ENCODE measurements at regions not wholly inside any gene's neighbourhood (a gene's known extent, or its start where the extent isn't known, plus 50 kb on each side); places are given as distances from the start of the nearest gene placed in this dataset.

DNA sequence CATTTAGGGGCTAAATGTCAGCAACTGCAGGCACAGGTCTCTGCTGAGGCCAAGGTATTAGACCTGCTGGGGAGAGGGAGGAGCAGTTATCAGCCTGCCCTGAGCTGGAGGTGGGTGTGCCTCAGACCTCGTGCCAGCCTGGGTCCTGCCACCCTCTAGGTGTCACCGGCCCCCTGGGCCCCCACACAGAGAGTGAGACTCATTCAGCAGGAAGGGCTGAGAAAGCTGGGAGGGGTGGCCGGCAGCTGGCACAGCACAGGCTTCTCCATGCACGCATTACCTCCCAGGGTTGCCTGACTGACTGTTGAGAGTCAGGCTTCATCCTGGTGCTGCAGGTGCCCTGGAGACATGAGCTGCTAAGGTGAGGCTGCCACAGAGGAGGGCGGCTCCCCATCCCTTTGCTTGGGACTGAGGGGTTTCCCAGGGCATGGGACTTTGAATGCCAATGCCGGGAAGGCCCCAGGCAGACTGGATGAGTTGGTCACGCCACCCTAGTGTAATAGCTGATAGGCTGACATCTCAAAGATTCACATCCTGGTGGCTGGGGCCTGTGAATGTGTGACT is 75.3 kb upstream of the C14orf180 start:
- DNase-seq, result no peak

DNA sequence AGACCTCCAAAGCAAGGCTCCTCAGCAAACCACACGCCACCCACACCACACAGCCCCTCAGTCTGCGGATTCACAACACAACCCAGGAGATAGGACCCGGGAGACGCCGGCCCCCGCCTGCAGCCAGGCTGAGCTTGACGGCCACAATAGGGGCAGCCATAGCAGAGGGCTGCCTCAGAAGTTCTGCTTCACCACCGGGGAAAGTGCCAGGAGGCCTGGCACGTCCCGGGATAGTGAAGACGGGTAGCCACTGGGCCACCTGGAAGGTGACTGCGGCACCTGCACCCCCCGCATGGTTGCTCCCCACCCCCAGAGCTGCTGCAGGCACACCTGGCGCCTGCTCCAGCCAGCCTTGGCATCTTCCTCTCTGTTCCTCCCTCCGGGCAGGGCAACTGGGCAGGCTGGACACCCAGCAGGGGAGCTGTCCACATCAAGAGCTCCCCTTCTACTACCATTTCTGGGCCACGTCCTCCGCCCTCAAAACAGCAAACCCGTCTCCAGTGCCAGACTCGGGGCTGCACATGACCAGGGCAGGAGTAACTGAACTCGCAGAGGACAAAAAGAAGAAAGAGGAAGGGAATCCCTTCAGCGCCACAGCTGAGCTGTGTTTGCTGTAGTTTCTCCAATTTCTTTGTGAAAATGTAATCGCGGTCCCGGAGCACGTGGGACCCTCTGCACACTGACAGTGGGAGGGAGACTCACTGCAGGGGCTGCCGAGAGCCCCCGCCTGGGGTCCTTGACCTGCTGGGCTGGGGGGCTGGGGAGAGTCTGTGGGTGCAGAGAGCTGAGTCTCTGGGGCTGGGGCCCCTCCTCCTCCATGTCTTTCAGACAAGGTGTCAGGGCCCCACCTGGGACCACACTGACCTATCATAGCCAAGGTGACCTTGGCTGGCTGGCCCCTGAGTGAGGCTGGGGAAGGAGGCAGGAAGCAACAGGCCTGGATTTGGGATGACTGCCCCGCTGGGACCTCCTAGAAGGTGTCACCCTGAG is 74.2 kb upstream of the C14orf180 start:
- no peak for DNase-seq

DNA sequence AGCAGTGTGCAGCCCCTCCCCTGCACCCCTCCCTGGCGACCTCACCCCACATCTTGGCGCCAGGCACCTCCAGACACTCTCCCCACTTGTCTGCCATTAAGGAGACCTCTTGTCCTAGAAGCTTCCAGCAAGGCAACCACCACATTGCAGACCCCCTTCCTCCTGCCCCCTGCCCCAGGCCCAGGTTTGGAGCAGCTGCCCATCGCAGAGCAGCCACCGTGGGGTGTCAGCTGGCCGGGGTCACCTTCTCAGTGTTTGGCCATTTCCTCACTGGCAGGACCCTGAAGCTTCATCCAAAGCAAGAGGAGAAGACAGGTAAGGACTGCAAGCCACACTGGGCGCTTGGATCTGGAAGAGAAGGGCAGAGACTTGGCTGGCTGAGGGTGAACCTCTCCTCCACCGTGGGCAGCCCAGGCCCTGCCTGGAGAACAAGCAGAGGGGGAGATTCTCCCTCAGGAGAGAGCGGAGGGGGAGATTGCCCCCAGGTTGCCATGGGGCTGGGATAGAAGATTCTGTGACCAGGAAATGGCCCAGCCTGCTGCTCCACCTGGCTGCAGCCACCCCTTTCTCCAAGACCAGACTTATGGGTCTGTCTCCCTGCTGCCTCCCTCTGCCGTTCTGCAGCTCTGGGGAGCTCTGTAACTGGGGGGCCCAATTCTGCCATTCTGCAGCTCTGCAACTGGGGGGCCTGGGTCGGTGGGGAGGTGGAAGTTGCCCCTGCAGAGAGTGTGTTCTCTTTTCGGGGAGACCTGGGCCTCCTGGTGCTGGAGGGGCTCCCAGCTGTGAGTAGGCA is 72.9 kb upstream of the C14orf180 start:
- DNase-seq, result no peak

DNA sequence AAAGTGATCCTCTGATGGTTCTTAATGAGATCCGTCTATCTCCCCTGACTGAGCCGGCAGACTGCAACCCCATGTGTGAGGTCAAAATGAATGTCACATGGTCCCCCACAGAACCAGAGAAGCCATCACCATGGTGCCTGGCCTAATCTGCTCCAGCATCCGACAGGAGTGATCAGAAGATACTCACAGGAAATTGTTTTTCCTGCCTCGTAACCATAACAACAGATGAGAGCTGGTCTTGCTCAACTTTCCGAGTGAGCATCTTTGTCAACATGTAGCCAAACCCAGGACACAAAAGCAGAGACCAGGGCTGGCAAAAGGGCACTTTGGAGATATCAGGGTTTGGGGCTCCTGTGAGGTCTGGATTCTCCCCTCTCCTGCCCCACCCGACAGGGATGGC is 72.1 kb upstream of the C14orf180 start:
- DNase-seq, result no peak

DNA sequence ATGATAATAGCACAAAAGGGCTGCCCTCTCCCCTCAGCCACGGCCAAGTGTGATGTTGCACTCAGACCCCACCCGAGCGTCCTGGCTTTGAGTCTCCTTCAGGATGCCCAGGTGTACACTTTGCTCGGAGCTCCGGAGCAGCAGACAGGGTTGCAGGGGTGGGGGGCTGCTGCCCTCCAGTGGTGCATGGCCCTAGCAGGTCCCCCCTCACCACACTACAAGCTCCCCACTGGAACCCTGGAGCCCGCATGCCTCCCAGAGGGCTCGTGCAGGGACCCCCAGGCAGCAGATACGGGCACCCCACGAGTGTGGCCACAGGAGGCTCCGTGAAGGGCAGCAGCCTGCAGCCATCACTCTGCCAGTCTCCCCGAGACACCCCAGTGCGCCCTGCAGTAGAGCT is 69.9 kb upstream of the C14orf180 start:
- no peak for DNase-seq

DNA sequence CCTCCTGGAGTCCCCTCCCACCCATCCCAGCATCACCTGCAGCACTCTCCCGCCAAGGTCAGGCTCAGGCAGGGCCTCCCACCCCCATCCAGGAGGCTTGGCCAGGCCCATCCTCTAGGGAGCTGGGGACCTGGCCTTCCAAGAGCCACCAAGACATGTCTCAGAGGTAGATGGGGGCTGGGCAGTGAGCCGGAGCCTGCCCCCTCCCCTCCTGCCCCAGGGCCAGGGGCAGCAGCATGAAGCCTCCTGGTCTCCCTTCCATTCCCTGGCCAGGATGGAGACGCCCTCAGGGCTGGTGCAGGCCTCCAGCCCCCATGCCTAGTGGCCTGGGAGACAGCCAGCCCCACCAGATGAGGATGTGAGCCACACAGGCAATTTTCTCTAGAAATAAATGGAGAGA is 69.3 kb upstream of the C14orf180 start:
- DNase-seq, result no peak

DNA sequence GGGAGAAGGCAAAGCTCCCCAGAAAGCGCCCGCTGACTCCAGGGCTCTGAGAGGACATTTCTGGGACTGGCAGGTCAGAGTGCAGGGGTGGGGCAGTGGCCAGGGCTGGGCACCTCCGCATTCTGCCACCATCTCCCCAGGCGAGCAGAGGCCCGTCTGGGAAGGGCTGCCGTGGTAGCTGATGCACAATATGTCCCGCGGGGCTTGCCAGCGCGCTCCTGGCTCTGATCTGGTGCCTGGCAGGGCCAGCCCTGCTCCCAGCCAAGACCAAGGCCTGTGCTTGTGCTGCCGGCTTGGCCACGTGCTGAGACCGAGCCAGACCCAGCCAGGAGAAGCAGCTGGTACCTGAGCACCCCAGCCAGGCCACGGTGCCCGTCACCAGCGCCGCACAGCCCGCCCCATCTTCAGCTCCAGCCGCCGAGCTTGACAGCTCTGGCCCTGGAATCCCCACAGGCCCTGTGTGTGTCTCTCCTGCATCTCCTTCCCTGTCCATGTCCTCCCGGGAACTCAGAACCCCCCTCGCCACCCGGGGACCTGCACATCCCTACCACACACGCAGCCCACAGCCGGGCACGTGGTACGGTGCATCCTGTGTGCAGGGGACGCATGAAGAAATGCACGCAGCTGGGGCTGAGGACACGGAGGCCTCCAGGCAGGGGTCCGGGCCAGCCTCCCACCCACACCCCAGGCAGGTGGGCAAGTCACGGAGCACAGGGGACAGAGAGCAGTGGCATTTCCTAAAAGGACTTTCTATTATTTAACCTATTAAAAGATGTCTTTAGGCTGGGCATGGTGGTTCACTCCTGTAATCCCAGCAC is 68.6 kb upstream of the C14orf180 start:
- DNase-seq, result no peak

DNA sequence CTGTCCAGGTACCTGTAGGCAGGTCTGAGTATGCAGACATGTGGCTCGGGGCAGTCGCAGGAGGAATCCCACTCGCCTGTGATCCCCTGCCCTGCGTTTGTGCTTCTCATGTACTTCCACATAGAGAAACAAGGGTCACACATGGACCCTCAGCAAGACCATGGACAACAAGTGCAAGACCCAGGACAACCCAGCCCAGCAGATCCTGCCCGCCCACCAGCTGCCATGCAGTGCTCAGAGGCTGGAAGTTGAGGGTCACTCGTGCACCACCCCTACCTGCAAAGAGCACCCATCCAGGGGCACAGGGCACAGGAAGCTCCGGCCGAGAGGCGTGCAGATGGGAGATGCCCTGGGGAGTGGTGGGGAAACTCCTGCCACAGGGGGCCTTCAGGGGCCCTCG is 67.5 kb upstream of the C14orf180 start:
- DNase-seq, result no peak

DNA sequence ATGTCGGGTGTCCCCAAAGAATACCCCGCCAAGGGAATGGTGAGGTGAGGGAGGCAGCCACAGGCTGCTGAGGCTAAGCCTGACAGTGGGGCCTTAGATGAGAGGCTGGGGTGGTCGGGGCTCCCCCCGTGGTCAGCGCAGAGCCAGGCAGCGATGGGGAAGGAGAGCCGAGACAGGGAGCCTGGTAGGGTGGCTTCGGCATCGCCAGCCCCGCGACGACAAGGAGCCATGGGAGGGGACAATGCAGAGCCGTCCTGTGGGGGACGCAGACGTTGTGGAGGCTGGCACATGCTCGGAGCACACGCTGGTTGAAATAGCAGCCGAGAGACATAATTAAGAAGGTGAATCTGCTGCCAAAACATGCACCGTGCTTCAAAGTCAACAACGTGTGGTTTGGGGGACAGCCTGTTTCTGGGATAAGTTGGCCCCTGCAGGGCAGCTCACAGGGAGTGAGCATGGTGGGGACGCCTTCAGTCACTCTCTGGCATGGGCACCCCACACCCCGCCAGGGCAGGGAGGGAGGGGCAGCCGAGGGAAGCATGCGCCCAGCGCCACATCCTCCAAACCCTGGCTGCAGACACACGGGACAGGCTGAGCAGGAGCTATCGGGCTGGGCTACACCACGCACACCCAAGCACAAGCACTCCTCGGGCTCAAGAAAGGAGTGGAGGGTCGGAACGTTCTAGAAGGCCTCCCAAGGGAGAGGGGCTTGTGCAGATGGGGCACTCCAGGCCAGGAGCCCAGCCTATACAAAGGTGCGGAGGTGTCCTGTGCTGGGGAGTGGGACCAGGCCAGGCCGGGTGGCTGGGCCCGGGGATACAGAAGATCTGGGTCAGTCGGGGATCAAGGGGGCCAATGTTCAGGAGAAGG is 66.6 kb upstream of the C14orf180 start:
- no peak for DNase-seq

DNA sequence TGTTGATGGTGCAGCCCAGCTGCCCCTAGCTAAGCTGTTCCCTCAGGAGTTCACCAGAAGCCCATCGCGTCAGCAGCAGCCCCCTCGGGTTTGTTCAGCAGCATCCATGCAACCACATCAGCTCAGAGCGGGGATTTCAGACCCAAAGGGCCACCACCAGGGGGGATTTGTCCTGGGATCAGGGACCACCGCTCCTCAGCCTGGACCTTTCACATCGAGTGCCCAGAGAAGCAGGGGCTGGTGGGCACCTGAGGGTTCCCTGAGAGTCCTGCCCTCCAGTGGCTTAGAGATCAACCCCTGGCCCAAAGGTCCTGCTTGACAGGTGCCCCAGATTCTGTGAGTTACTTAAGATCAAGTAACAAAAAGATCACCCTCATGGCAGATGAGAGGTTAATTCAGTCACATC is 65.9 kb upstream of the C14orf180 start:
- no peak for DNase-seq

DNA sequence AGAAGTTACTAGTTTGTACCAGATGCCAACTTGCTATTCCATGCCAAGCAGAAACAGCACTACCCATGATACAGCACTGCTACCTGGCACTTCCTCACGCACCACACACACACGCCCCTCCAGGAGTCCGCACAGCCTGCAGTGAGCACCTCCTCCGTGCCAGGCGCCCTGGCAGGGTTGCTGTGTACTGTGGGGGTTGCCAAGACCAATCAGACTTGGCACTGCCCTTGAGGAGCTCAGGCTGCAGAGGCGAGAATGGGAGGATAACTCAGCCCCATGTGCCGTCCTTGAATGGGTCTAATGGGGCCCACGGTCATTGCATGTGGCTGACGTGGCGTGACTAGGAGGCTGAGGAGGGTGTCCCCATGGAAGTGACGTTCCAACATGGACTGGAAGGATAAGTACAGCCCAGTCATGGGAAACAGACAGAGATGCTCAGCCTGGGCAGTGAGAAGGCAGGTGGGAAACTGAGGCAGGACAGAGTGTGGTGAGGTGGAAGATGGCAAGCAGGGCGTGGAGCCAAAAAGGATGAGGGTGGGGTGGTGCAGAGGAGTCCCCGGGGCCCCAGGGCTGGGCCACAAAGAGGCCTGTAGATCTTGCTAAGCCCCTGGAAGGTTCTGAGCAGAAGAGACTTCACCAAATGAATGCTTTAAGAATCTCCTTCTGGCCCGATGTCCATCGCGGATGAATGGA is 65.3 kb upstream of the C14orf180 start:
- DNase-seq, result no peak

DNA sequence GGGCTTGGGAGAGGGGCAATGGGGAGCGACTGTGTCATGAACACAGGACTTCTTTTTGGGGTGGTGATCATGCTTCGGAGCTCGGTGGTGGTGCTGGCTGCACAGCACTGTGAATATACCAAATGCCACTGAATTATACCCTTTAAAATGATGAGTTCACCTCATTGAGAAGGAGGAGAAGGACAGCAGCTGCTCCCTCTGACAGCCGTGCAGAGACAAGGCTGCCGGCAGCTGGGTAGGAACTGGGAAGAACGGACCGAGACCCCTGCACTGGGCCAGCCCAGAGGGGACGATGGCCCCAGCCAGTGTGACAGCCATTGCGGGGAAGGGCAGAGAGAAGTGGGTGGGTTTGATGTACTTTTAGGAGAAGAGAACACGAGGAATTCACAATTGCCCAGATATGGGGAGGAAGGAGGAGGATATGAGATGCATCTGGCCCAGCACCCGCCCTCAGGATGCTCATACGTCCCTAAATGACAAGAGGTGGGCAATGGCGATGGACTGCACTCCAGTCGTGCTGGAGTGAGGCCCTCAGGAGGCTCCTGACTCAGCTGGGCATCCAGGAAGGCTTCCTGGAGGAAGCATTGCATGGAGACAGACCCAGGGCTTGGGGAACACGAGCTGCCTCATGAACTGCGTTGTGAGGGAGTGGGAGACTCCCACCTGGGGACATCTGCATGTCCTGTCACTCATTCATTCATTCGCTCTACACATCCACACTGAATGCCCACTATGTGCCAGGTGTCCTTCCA is 64.3 kb upstream of the C14orf180 start:
- DNase-seq, result no peak

DNA sequence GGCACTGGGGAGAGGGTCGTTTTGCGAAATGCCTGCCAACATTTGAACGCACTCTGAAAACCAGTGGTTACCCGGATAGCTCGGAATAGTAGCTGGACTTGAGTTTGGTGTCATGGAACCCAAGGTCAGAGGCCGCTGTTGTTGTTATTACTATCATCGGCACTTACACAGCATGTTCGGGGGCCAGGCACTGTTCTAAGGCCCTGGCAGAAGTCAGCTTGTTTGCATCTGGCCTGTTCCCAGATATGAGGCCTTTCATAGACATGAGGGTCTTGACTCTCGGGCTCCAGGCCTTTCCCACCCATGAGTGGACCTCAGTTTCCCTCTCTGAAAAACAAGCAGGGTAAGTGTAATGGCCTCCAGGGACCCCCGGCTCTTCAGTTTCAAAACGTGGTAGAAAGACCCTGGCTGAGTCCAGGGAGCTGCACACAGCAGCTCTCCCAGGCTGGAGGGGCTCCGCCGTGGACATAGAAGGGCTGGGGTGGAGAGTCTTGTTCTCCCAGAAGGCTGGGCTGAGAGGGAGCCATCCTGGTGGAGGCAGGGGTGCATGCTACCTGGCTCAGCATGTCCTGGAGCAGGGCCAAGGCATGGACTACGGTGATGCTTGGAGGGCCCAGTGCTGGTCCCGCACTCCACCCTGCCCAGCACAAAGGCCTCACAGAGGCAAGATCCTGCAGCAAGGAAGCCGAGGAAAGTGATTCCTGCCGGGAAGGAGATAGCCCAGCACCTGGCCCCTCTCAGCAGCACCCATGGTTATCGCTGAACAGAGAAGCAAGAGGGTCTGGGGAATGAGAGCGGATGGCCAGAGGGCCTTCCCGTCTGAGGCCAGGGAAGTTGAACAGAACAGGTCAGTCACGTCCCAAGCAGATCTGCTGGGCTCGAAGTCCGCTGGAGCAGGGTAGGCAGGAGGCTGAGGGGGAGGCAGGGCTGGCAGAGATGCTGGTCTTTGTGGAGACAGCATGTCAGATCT is 63.5 kb upstream of the C14orf180 start:
- no peak for DNase-seq

DNA sequence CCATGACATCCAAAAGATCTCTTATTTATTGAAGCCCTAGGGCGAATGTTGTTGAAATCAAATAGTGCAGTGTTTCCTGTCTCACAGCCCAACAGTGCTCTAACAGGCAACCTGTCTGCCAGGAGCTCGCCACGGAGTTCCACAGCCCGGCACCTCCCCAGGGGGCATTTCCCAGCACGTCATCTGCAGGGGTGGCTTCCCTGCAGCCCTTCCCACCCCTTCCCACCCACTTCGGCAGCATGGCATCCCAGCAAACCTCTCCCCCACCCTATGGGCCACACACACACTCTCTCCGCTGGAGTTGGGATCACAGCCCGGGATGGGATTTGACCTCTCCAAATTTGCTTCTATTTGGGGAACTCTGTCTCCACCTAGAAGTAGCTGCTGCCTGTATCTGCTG is 62.7 kb upstream of the C14orf180 start:
- no peak for DNase-seq

DNA sequence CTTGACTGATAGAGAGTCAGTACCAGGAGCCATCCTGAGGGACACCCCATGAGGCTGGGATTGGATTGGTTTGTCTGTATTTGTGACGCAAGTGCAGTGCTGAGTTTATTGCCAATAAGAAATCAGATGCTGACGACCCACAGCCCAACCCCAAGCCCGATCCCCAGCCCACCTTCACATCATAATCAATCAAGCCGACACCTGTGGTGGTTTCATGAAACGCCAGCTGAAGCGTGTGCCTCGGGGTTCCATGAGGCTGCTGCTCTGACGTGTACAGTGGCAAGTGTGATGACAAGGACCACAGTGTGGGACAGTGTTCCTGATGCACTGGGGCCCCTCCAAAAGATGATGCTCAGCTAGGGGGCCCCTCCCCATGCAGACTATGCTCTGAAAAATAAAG is 62.1 kb upstream of the C14orf180 start:
- no peak for DNase-seq

DNA sequence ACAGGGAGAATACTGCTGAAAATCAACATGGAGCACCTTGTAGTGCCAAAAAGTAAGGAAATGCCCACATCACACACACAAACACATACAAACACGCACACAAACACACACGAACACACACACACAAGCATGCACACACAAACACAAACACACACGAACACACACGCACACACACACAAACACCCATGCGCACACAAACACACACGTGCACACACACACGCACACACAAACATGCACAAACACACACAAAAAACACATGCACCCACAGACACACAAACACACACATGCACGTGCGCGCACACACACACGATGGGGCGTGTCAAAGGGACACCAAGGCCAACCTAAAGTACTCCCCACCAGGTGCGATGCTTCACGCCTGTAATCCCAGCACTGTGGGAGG is 61.7 kb upstream of the C14orf180 start:
- DNase-seq, result no peak

DNA sequence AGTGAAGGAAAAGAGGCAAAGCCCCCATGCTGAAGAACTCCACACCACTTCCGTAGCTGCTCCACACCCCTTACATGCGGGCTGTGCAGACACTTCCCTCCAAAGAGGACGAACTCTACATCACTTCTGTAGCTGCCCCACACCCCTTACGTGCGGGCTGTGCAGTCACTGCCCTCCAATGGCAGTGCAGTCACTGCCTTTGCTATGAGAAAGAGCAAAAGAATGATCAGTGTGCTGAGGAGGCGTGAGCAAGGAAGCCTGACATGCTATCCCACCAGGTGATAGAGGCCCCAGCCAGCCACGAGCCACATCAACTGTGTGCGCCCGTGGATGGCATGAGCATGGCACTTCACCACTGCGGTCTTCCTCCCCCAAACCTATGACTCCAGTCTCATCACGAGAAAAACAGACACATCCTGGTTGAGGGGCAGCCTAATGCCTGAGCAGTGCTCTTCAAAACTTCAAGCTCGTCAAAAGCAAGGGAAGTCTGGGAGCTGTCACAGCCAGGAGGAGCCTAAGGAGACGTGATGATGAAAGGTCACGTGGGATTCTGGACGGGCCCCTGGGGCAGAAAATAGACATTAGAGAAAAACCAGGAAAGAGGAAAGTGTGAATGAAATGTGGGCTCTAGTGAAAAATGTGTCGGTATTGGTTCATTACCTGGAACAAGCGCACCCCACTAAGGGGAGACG is 60.8 kb upstream of the C14orf180 start:
- no peak for DNase-seq

DNA sequence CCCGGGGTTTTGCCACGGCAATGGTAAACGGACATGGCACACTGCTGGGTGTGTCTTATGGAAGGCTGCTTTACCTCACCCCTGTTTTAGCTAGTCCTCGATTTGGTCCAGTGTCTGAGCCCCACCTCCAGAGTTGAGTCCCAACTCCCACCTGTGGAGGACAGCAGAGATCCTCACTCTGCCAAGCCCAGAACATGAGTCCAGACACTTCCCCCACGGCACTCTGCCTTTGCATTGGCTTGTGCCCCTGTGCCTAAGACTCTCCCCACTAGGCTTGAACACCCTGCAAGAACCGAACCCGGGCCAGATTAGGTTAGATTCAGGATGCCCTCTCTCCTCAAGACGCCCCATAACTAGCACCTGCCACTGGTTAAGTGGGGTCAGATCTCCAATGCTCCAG is 59.8 kb upstream of the C14orf180 start:
- DNase-seq, result no peak
